HG02798 (cell line): ENCODE measurements at regions not wholly inside any gene's neighbourhood (a gene's known extent, or its start where the extent isn't known, plus 50 kb on each side); places are given as distances from the start of the nearest gene placed in this dataset.

Experiments used
- ATAC-seq: cut with Tn5 transposase; IDR thresholded peaks from one replicate; pipeline ENCODE4 v1.9.1; 2021; ENCODE audit warnings: mild to moderate bottlenecking; ENCODE audit not compliant: unreplicated experiment, poor library complexity

- ATAC-seq: no peak
These were observed 314.2 kb downstream of the BLID start for GRCh38 chr11:121801781-121802180.

- no peak for ATAC-seq
These were observed 314.6 kb downstream of the BLID start for GRCh38 chr11:121801394-121801748.

- ATAC-seq: no peak
These were observed 315.2 kb downstream of the BLID start for GRCh38 chr11:121800731-121801393.

GRCh38 chr11:121800240-121800639 lies 315.8 kb downstream of the BLID start:
- no peak for ATAC-seq

GRCh38 chr11:121797496-121797895 lies 318.5 kb downstream of the BLID start:
- ATAC-seq: no peak

GRCh38 chr11:121795174-121795573 lies 320.8 kb downstream of the BLID start:
- no peak for ATAC-seq

- ATAC-seq: no peak
These were observed 321.3 kb downstream of the BLID start for GRCh38 chr11:121794671-121795141.

- ATAC-seq: no peak
These were observed 322.1 kb downstream of the BLID start for GRCh38 chr11:121793916-121794315.

- ATAC-seq: no peak
These were observed 322.7 kb downstream of the BLID start for GRCh38 chr11:121793291-121793690.

GRCh38 chr11:121792185-121792584 lies 323.8 kb downstream of the BLID start:
- no peak for ATAC-seq

GRCh38 chr11:121790430-121790829 lies 325.6 kb downstream of the BLID start:
- no peak for ATAC-seq

- no peak for ATAC-seq
These were observed 328.2 kb upstream of the SORL1-AS1 start for GRCh38 chr11:121780971-121781370.

- ATAC-seq: no peak
These were observed 324.3 kb upstream of the SORL1-AS1 start for GRCh38 chr11:121777056-121777455.

GRCh38 chr11:121775276-121775675 lies 322.5 kb upstream of the SORL1-AS1 start:
- no peak for ATAC-seq

GRCh38 chr11:121773076-121773475 lies 320.3 kb upstream of the SORL1-AS1 start:
- no peak for ATAC-seq

GRCh38 chr11:121770939-121771595 lies 318.3 kb upstream of the SORL1-AS1 start:
- no peak for ATAC-seq

GRCh38 chr11:121769191-121769590 lies 316.4 kb upstream of the SORL1-AS1 start:
- no peak for ATAC-seq

GRCh38 chr11:121767433-121767832 lies 314.7 kb upstream of the SORL1-AS1 start:
- ATAC-seq: peak; percentile 68

- peak; percentile 1 for ATAC-seq
These were observed 314.2 kb upstream of the SORL1-AS1 start for GRCh38 chr11:121766991-121767390.

GRCh38 chr11:121766166-121766565 lies 313.4 kb upstream of the SORL1-AS1 start:
- ATAC-seq: no peak

- peak; percentile 80 for ATAC-seq
These were observed 310.8 kb upstream of the SORL1-AS1 start for GRCh38 chr11:121763526-121763925.

GRCh38 chr11:121762820-121763219 lies 310.1 kb upstream of the SORL1-AS1 start:
- ATAC-seq: no peak
